ENCODE measurements at regions not wholly inside any gene's neighbourhood (a gene's known extent, or its start where the extent isn't known, plus 50 kb on each side); places are given as distances from the start of the nearest gene placed in this dataset.
A peak's percentile ranks its signal among the peaks of the same experiment; 100 is the strongest.
"Not testable (repeated sequence)": the region's sequence is repeated elsewhere in the genome, so short reads cannot be mapped to it uniquely, and the experiment has no call there.

DNA sequence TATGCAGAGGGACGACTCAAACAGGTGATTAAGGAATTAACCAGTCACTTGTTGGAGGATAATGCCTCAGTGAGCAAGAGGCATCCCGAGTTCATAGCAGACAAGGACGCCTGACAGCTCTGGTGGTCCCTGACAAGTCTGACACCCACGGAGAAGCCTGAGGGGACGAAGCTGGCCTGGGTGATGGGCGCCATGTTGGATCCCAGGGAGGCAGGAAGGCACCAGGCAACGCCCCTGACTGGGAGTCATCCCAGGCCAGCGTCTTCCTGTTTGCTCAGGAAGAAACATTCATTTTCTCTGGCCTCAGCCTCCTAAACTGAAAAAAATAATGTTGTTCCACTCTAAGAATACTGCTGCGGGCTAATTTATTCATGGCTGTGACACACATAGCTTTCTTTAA lies 92.1 kb upstream of the ATP8B1 start:
- TF ChIP-seq POLR2A (IDR thresholded peaks at IDR 0.05; ENCODE audit: low read depth, low read length) = no peak
- FAIRE-seq (no peak), DNase-seq (ENCODE audit: insufficient read length, low spot score) (no peak)

DNA sequence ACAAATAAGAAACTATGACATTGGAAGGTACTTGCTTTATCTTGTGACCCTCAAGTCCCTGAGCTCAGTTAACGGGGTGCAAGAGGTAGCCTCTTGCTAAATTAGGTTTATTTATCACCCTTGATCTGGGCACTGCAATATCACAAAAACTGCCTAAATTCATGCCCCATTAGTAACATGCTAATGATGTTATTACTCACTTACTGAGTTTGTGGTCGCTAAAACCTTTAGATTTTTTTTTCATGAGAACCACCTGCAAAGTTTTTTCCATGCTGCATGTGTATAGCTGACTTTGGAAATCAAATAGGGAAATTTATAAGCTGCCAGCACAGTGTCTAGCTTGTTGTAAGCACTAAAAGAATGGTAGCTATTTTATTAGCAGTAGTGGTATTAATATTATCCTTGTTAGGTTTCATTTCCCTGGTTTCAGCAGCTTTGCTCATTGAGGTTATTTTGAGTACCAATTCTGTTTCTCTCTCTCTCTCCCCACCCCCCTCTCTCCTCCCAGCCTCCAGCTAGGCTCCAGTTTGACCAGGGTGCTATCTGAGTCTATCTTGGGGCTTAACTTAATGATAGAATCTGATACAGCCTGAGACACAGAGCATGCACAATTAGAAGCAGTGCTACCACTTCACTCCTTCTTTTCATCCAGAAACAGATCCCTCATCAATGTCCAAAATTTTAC lies 88.7 kb upstream of the ATP8B1 start:
- DNase-seq (ENCODE audit: insufficient read length, low spot score) (no peak), FAIRE-seq (no peak)
- TF ChIP-seq POLR2A (IDR thresholded peaks at IDR 0.05; ENCODE audit: low read depth, low read length) = no peak

- DNase-seq (ENCODE audit: insufficient read length, low spot score) (no peak), FAIRE-seq (no peak)
- TF ChIP-seq POLR2A (IDR thresholded peaks at IDR 0.05; ENCODE audit: low read depth, low read length) = no peak
Observed at GRCh38 chr18:57890266-57890665, 87.2 kb upstream of the ATP8B1 start.

DNA sequence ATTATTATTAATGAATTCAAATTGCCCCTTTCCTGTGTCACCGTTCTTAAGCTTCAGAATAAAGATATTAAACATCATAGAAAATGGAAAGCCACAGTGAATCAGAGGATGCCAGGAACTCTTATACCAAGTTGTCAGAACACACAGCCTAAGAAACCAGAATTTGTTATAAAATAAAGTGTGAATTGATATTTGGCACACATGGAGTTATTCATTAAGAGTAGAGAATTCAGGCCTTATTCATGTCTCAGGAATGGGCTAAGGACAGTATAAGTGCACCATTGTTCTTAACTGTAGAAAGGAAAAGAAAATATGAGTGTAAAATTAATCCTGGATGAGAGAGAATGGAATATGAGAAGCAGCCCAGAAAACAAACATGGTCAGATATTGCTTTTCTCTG lies 86.7 kb upstream of the ATP8B1 start:
- TF ChIP-seq POLR2A (IDR thresholded peaks at IDR 0.05; ENCODE audit: low read depth, low read length) = no peak
- DNase-seq (ENCODE audit: insufficient read length, low spot score) = no peak
- no peak for FAIRE-seq

DNA sequence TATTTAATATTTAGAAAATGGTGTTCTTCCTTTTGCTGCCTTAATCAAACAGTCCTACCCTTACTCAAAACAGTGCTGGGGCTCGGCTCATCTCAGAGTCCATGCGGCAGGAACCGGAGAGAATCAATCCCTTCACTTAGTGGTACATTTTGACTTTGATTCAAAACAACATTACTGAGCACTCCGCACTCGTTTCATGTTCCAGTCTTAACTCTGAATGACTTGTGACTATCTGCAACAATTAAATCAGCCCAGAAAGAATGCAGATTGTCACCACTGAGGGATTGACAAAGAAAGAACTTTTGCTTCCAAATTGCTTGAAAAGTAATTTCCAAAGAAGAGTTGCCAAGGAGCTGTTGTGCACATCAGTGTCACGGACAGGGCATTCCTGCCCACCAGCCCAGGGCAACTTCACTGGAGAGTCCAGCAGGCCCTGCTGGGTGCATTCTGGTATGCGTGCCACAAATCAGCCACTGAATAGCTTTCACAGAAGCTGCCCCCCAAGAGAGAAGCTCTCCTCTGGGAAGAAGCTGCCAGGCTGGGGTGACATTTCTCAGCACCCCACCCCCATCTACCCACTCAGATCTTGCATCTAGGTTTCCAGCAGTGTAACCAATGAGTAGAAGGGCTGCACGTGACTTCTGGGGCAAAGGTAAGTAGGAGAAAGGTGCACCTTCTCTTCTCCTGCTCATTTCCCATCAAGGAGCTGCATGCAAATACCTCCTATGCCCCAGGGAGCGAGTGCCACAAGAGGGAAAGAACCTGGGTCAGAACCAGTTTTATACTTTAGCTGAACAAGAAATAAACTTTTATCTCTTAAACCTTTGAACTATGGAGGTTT lies 84.6 kb upstream of the ATP8B1 start:
- DNase-seq (ENCODE audit: insufficient read length, low spot score) = no peak
- FAIRE-seq = no peak
- TF ChIP-seq POLR2A (IDR thresholded peaks at IDR 0.05; ENCODE audit: low read depth, low read length) = no peak

- DNase-seq (ENCODE audit: insufficient read length, low spot score) (no peak), FAIRE-seq (no peak)
- TF ChIP-seq POLR2A (IDR thresholded peaks at IDR 0.05; ENCODE audit: low read depth, low read length) = no peak
Observed at GRCh38 chr18:57885931-57886330, 82.8 kb upstream of the ATP8B1 start.

GRCh38 chr18:57882465-57882864 lies 79.3 kb upstream of the ATP8B1 start:
- FAIRE-seq (no peak), DNase-seq (ENCODE audit: insufficient read length, low spot score) (no peak)
- TF ChIP-seq POLR2A (IDR thresholded peaks at IDR 0.05; ENCODE audit: low read depth, low read length) = no peak

DNA sequence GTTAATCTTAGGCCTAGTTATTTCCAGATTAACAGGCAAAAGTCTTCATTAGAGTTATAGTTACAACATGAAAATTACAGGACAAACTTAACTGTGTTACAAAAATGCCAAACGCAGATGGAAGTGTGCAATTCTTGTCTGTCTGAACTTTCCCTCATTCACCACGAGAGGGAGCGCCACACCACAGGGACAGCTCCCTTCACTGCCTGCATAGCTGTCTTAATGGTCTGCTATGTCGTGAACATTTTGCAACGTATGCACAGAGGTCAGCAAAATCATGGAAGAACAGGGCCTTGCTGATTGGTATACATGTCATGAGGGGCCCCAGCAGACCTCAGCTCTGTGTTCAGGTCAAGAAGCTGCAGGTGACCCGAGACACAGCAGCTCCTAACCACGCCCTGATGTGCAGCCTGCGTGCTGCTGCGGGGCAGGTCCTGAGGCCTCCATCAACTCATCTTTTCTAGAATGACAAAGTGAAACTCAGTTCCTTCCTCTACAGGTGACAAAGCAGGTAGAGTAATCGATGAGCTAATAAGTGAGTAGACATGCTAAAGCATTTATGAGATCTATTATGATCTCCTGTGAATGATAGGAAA lies 78.8 kb upstream of the ATP8B1 start:
- peak; percentile 15 for DNase-seq (ENCODE audit: insufficient read length, low spot score)
- TF ChIP-seq POLR2A (IDR thresholded peaks at IDR 0.05; ENCODE audit: low read depth, low read length) = no peak
- FAIRE-seq = peak; percentile 93

GRCh38 chr18:57879924-57880323 lies 76.8 kb upstream of the ATP8B1 start:
- FAIRE-seq; DNase-seq (ENCODE audit: insufficient read length, low spot score): not testable (repeated sequence)

DNA sequence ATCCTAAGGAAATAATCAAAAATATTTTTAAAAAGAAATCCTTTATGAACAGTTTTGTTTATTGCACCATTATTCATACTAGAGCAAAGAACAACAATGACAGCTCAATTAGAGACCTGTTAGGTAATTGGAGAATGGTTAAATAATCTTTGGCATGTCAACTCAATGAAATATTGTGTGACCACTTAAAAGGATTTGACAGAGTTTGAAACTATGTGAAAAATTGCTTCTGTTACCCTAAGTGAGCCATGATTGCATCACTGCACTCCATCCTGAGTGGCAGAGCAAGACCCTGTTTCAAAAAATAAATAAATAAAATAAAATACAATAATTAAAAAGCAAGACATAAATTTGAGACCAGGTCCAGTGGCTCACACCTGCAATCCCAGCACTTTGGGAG lies 66.1 kb upstream of the ATP8B1 start:
- FAIRE-seq = no peak
- TF ChIP-seq POLR2A (IDR thresholded peaks at IDR 0.05; ENCODE audit: low read depth, low read length) = no peak
- DNase-seq (ENCODE audit: insufficient read length, low spot score) = no peak

GRCh38 chr18:57866355-57866754 lies 63.2 kb upstream of the ATP8B1 start:
- FAIRE-seq (no peak), DNase-seq (ENCODE audit: insufficient read length, low spot score) (no peak)
- no peak for TF ChIP-seq POLR2A (IDR thresholded peaks at IDR 0.05; ENCODE audit: low read depth, low read length)

- FAIRE-seq = no peak
Observed at GRCh38 chr18:57864615-57865121, 61.6 kb upstream of the ATP8B1 start.

GRCh38 chr18:57863706-57864105 lies 60.6 kb upstream of the ATP8B1 start:
- DNase-seq (ENCODE audit: insufficient read length, low spot score) = no peak
- FAIRE-seq = no peak
- no peak for TF ChIP-seq POLR2A (IDR thresholded peaks at IDR 0.05; ENCODE audit: low read depth, low read length)

More at GRCh38 chr18:57864615-57865121, 61.6 kb upstream of the ATP8B1 start:
- TF ChIP-seq POLR2A (IDR thresholded peaks at IDR 0.05; ENCODE audit: low read depth, low read length) = no peak
- DNase-seq (ENCODE audit: insufficient read length, low spot score) = no peak

- TF ChIP-seq POLR2A (IDR thresholded peaks at IDR 0.05; ENCODE audit: low read depth, low read length) = no peak
- FAIRE-seq (no peak), DNase-seq (ENCODE audit: insufficient read length, low spot score) (no peak)
Observed at GRCh38 chr18:57859314-57859713, 56.2 kb upstream of the ATP8B1 start.

All from H54 (cell line).